NCI-H2029 treated with DMSO at 0.1 percent for 48 hours (cell line): ENCODE measurements at regions not wholly inside any gene's neighbourhood (a gene's known extent, or its start where the extent isn't known, plus 50 kb on each side); places are given as distances from the start of the nearest gene placed in this dataset.

Experiments used
- DNase-seq: peaks from one replicate; lab custom pipeline; 2025; lab: John Stamatoyannopoulos, UW

DNA sequence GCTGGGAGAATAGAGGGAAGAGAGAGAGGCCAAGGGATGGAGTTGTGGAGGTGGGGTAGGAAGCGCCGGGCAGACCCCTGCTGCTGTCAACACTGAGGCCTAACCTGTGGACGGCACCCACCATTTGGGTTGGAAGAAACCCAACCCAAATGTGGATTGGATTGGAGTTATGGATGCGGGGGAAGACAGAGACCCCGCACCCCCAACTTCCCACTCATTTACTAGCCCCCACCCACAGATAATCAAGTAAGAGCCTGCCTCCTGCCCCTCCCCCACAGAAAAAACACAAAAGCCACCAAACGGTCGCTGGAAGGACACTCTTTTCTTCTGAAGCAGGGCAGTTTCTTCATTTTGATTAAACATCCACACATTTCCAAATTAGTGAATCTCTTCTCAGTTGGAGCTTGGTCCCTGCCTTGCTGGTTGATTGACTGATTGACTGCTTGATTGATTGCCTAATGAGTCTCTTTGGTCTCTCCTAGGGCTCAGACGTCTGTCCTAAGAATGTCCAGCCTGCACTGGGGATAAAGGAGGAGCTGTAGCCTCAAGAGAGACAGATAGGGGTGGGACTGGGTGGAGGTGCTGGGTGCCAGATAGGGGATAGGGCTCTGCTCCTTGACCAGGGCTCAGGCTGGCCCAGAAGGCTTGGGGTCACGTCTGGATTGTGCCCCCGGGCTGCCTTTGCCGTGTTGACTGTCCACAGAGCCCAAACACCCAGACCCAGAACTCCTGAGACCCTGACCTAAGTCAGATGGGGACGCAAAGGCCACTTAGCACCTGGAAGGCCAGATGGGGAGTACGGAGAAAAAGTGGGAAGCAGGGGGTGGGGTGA lies 74.9 kb upstream of the FOXP4 start:
- DNase-seq, result no peak

DNA sequence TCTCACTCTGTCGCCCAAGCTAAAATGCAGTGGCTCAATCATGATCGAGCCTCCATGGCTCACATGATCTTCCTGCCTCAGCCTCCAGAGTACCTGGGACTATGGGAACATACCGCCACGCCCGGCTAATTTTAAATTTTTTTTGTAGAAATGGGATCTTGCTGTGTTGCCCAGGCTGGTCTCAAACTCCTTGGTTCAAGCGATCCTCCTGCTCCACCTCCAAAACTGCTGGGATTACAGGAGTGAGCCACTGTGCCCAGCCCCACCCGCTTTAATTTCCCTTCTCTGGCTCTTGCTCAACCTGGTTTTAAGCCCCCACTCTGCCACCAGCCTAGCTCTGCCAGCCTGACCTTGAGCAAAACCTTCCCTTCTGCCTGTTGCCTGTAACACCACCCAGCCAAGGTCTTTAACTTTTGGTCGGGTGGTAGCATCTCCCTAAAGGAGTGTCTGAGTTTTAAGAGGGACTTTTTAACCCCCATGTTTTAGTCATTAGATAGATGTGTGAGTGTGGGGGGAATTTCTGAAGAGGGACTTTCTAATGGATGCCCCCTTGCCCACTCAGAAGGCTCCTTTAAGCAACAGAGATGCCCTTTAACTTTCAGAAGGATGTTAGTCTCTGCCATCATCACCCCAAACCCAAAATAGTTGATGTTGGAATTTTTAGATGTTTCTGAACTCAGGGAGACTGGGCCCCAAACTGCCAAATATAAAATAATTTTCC lies 71.8 kb upstream of the FOXP4 start:
- no peak for DNase-seq

DNA sequence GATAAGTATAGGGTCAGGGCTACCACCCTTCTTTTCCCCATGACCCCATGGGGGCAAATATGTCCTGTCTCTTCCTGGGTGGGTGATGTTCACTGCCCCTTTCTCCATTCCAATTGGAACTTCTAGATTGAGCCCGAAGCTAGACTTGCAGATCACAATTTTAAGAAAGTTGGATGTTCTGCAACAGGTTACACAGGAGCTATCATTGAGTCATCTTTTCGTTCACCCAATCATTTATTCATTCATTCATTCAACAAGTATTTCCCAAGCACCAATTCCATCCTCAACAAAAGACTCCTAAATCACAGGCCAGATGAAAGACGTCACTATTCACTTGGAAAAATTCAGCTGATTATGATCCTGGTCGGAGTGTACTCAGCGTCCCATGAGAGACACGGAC lies 71.0 kb upstream of the FOXP4 start:
- DNase-seq, result no peak

DNA sequence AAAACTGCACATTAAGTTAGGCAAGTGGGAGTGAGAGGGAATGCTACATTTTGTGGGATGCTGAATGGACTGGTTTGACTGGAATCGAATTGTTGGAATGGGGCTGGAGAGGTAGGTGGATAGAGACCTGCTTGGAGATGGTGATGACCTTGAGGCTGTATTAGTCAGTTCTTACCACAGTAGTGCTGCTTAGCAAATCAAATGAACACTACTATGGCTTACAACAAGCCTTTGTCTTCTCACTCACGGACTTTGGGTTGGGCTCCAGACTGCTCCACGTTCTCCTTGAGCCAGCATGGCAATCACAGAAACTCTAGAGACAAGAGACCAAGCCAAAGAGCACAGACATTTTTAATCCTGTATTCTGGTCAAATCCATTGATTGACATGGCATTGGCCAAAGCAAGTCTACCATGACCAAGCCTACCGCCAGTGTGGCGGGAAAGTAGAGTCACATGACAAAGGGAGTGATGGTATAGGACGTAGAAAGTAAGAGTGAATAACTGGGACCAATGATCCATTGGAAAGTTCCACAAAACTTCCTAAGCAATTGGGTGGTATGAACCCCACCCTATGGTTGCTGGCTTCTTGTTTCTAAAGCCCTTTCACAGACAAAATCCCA lies 70.3 kb upstream of the FOXP4 start:
- DNase-seq, result no peak

DNA sequence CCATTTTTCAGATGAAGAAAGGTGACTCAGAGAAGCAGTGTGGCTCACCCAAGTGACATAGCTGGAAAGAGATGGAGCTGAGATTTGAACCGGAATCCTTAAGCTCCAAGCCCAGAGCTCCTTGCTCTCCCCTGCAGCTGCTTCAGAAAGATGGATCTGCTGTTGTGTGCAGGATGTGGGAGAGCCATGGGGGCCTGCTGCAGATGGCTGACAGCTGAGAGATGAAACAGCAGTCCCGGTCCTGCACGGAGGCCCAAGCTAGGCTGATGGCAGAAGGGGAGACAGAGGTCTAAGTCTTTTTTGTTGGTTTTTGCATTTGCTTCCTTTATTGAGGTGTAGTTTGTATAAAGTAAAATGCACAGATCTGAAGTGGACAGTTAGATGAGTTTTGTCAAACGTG lies 69.8 kb upstream of the FOXP4 start:
- no peak for DNase-seq

DNA sequence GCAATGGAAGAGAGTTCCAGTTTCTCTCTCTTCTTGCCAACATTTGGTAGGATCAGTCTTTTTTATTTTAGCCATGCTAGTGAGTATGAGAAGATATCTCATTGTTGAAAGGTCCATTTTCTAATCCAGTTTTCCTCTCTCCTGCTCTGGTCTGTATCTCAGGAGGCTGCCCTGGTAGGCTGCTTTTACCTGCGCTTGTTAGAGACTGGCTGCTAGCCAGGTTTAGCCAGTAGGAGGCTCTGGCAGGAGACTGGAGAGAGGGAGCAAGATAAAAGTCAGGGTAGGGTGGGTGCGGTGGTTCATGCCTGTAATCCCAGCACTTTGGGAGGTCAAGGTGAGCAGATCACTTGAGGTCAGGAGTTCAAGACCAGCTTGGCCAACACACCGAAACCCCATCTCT lies 68.6 kb upstream of the FOXP4 start:
- no peak for DNase-seq

DNA sequence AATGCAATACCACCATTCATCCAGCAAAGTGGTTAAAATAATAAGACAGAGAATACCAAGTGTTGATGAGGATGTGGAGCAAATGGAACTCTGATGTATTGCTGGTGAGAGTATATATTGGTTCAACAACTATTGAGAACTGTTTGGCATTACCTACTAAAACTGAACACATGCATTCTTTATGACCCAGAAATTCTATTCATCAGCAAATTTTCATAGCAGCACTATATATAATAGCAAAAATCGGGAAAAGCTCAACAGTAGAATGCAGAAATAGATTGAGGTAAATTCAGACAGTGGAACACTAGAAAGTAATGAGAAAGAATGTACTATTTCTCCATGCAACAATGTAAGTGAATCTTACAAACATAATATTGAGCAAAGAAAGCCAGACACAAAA lies 62.2 kb upstream of the FOXP4 start:
- DNase-seq, result no peak

DNA sequence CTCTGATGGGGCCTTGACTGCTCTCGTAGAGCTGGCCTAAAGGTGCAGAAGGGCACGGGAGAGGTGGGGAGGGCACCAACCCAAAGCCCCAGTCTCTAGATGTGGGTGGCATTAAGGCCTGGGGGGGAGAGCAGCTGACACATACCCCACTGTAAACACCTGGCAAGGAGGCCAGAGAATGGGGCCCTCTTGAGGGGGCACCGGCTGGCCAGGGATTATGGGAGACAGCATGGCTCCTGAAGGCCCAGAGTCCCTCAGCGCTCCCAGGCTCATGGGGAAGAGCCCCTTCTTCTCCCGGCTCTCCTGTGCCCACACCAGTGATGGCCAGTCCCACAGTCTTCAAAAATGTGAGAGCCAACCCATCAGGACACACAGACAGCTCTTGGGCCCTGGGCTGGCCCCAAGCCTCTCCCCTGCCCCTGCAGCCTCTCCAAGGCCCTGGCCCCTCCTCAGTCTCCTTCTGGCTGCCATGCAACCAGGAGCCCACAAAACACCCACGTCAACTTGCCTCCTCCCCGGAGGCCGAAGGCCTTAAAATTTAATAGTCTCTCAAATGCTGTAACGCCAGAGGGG lies 58.2 kb upstream of the FOXP4 start:
- DNase-seq, result no peak

DNA sequence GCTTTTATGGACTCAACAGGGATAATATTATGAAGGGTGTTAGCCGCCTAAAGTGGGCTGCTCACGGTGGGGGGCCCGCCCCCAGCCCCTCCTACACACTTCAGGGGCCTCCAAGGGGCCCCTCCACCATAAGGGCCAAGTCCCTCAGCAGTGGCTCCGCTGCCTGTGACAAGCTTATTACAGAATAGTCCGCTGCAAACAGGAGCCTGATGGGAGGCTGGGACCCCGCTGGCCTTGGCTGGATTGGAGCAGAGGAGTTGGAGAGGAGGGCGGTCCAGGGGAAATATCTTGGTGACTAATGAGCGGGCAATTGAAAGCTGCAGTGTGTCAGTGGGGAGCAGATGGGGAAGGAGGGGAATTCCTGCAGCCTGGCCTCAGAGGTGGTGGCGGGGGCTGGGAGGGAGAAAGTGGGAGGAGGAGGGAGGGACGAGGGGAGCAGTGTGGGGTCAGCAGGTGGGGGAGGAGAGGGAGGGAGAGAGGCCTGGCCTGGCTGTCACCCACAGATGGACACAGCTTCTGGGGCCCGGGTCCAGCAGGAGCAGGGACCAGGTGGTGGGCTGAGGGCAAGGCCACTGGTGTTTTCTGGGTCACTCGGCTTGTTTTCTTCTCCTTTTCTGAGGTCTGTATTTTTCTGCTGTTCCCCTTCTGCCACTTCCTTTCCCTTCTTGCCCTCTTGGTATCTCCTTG lies 57.6 kb upstream of the FOXP4 start:
- DNase-seq, result no peak

DNA sequence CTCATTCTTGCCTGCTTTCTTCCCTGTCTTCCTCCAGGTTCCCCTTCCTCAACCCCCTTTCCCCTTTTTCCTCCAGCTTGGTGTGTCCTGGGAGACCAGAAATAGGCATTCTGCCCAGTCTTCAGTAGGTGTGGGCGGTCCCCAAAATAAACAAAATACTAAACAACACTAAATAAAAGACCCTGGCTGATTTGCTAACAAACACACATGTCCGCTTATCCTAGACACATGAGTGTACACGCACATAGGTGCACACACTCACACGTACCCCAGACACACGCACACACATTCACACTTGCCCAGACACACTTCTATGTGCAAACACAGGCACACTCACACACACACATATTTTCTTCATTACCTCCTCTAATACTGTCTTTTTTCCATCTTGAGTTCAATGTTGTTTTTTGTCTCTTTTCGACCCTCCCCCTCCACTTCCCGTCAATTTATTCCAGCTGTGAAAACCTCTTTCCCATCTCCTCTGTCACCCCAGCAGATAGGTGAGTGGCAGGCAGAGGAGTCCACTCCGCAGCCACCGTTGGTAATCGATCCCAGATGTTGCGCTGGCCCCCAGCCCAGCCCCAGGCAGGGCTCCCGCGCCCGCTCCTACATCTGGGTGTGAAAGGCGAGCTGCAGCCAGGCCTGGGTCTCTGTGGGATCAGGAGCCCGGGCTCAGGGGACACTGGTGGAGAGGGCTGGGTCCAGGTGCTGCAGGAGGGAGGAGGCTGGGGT lies 56.9 kb upstream of the FOXP4 start:
- no peak for DNase-seq

DNA sequence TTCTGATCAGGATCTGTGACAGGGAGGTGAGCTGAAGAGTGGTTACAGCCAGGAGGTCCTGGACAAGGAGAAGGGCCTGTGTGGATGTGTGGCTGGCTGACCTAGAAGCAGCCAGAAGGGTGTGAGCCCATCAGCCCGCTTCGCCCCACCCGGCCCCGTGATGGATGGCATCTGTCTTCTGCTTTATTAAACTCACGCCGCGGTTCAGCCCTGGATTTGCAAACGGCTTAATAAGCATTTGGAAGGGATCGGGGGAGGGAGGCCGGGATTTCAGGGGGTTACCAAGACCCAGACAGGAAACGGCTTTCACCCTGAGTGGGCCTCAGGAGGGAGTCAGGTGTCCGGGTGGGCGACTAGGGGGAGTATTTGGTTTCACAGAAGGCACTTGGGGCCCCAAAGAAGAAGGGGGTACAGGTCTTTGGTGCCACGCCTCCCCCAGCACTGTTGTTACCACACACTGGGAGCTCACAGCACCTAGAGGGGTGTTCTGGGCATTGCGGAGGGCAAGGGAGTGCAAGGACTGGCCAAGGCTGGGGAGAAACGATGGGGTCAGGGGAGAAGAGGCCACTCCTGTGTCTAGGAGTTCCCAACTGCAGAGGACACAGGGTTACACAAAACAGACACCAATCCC lies 53.8 kb upstream of the FOXP4 start:
- DNase-seq, result no peak

DNA sequence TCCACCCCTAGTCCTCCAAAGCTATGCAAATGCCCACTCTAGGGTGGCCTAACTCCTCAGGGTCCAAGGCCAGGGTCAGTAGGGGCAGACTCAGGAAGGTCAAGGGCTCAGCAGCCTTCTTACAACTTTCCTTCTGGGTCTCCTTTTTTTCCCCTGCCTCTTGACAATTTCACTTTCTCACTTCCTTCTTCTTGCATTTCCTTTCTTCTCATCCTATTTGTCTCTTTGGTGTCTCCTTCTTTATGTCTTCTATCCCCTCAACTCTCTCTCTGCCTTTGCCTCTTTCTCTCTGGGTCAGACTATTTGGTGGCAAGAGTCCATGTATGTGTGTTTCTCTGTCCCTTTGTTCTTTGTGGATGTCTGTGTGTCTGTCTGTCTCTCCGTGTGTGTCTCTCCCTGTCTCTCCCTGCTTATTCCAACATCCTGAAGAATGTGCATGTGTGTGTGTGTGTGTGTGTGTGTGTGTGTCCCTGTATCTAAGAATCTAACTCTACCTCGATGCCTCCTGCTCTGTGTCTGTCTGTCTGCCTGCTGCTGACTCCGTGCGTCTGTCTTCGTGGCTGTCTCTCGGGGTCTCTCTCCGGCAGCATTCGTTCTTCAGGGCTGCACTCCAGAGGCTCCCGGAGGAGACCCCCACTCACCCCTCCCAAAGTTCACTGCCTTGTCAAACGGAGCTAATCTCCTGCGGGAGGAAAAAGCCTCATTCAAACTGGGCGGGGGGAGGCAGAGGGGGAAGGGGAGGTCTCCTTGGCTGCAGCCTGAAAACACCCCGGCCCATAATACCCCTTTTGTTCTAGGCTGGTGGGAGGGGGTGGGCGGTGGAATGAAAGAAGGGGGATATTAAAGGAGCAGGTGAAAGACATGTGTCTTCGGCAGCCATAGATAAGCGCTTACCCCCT lies 51.7 kb upstream of the FOXP4 start:
- DNase-seq, result no peak
